ENCODE measurements at regions not wholly inside any gene's neighbourhood (a gene's known extent, or its start where the extent isn't known, plus 50 kb on each side); places are given as distances from the start of the nearest gene placed in this dataset.

GRCh38 chr18:26794230-26795101 is 71.0 kb downstream of the AQP4 start:
- DNase-seq = no peak

- no peak for DNase-seq
These were observed 72.8 kb downstream of the AQP4 start for GRCh38 chr18:26792661-26793060.

GRCh38 chr18:26791676-26792075 is 73.8 kb downstream of the AQP4 start:
- DNase-seq = no peak

GRCh38 chr18:26784599-26784998 is 80.9 kb downstream of the AQP4 start:
- DNase-seq = no peak

- DNase-seq = no peak
These were observed 82.3 kb downstream of the AQP4 start for GRCh38 chr18:26783170-26783569.

GRCh38 chr18:26780520-26781325 is 84.8 kb downstream of the AQP4 start:
- no peak for DNase-seq

- no peak for DNase-seq
These were observed 87.5 kb downstream of the AQP4 start for GRCh38 chr18:26778054-26778393.

GRCh38 chr18:26777351-26778053 is 88.0 kb downstream of the AQP4 start:
- DNase-seq = no peak

- DNase-seq = no peak
These were observed 92.8 kb downstream of the AQP4 start for GRCh38 chr18:26772691-26773090.

GRCh38 chr18:26771524-26771923 is 94.0 kb downstream of the AQP4 start:
- DNase-seq = no peak

- no peak for DNase-seq
These were observed 97.1 kb downstream of the AQP4 start for GRCh38 chr18:26768385-26768784.

- no peak for DNase-seq
These were observed 100.0 kb downstream of the AQP4 start for GRCh38 chr18:26765498-26765897.

GRCh38 chr18:26764586-26764985 is 100.9 kb downstream of the AQP4 start:
- DNase-seq = no peak

GRCh38 chr18:26764177-26764576 is 101.3 kb downstream of the AQP4 start:
- DNase-seq = no peak

GRCh38 chr18:26763446-26764110 is 101.9 kb downstream of the AQP4 start:
- DNase-seq = no peak

GRCh38 chr18:26757263-26758019 is 108.1 kb downstream of the AQP4 start:
- no peak for DNase-seq

GRCh38 chr18:26756556-26756955 is 109.0 kb downstream of the AQP4 start:
- DNase-seq = no peak

- DNase-seq = no peak
These were observed 118.6 kb downstream of the AQP4 start for GRCh38 chr18:26746826-26747475.

- no peak for DNase-seq
These were observed 119.1 kb downstream of the AQP4 start for GRCh38 chr18:26746398-26746797.

GRCh38 chr18:26745288-26746181 is 120.0 kb downstream of the AQP4 start:
- no peak for DNase-seq

- no peak for DNase-seq
These were observed 123.7 kb downstream of the AQP4 start for GRCh38 chr18:26741758-26742157.
